HG03060 (cell line): ENCODE measurements at regions not wholly inside any gene's neighbourhood (a gene's known extent, or its start where the extent isn't known, plus 50 kb on each side); places are given as distances from the start of the nearest gene placed in this dataset.
"Not testable (repeated sequence)": the region's sequence is repeated elsewhere in the genome, so short reads cannot be mapped to it uniquely, and the experiment has no call there.

Source experiments
- ATAC-seq: cut with Tn5 transposase; IDR thresholded peaks from one replicate; pipeline ENCODE4 v1.9.1; 2021; ENCODE audit warnings: low read depth, moderate number of reproducible peaks; ENCODE audit not compliant: unreplicated experiment

GRCh38 chr4:107392951-107393350 is 327.1 kb downstream of the PAPSS1 start:
- no peak for ATAC-seq

- no peak for ATAC-seq
These were observed 327.7 kb downstream of the PAPSS1 start for GRCh38 chr4:107392380-107392779.

- no peak for ATAC-seq
These were observed 328.4 kb downstream of the PAPSS1 start for GRCh38 chr4:107391630-107392028.

GRCh38 chr4:107391009-107391629 is 328.9 kb downstream of the PAPSS1 start:
- no peak for ATAC-seq

GRCh38 chr4:107389965-107390364 is 330.1 kb downstream of the PAPSS1 start:
- no peak for ATAC-seq

- no peak for ATAC-seq
These were observed 331.2 kb downstream of the PAPSS1 start for GRCh38 chr4:107388736-107389274.

- ATAC-seq, result no peak
These were observed 339.1 kb downstream of the PAPSS1 start for GRCh38 chr4:107380836-107381438.

GRCh38 chr4:107380190-107380589 is 339.8 kb downstream of the PAPSS1 start:
- no peak for ATAC-seq

- ATAC-seq, result no peak
These were observed 340.8 kb downstream of the PAPSS1 start for GRCh38 chr4:107379054-107379869.

- ATAC-seq, result no peak
These were observed 340.2 kb upstream of the DKK2 start for GRCh38 chr4:107376293-107376692.

GRCh38 chr4:107366900-107367299 is 330.8 kb upstream of the DKK2 start:
- ATAC-seq, result no peak

GRCh38 chr4:107366016-107366735 is 330.1 kb upstream of the DKK2 start:
- ATAC-seq, result no peak

- ATAC-seq, result no peak
These were observed 327.0 kb upstream of the DKK2 start for GRCh38 chr4:107363125-107363524.

GRCh38 chr4:107359208-107359607 is 323.1 kb upstream of the DKK2 start:
- ATAC-seq, result no peak

GRCh38 chr4:107354304-107354703 is 318.2 kb upstream of the DKK2 start:
- ATAC-seq, result not testable (repeated sequence)

GRCh38 chr4:107351196-107351595 is 315.1 kb upstream of the DKK2 start:
- no peak for ATAC-seq

GRCh38 chr4:107349732-107350131 is 313.6 kb upstream of the DKK2 start:
- no peak for ATAC-seq

- ATAC-seq, result no peak
These were observed 313.2 kb upstream of the DKK2 start for GRCh38 chr4:107349266-107349665.

GRCh38 chr4:107348188-107349050 is 312.3 kb upstream of the DKK2 start:
- no peak for ATAC-seq

- ATAC-seq, result no peak
These were observed 297.4 kb upstream of the DKK2 start for GRCh38 chr4:107333518-107333917.
